IMR-90 (cell line): ENCODE measurements at regions not wholly inside any gene's neighbourhood (a gene's known extent, or its start where the extent isn't known, plus 50 kb on each side); places are given as distances from the start of the nearest gene placed in this dataset.

ENCODE experiments used
- ATAC-seq: fragments of 200-7000 bp; cut with Tn5 transposase; 2 replicates; pipeline ENCODE4 v1.9.1; 2020; ENCODE audit warnings: low read depth, mild to moderate bottlenecking, moderate library complexity
- BruUV-seq: library from RNA; stranded (reverse); fragments of 400-500 nt; replicated peaks from 2 replicates; lab custom pipeline; 2021; lab: Mats Ljungman, UMichigan
- CTCF ChIA-PET: fragments of 300-600 bp; formaldehyde crosslinking; extraction: SDS; loops from one replicate; lab custom pipeline; 2021; ENCODE audit warnings: antibody characterized with exemption; lab: Yijun Ruan, JAX
- POLR2A ChIA-PET: fragments of 300-600 bp; sonication (Branson Sonifier 250); formaldehyde crosslinking; loops from one replicate; lab custom pipeline; 2022; ENCODE audit warnings: antibody characterized with exemption; ENCODE audit not compliant: unreplicated experiment; lab: Charles Lee
- DNase-seq: peaks from one replicate; pipeline ENCODE4 v3.0.0; 2013
- H2AFZ ChIP-seq: replicated peaks from 2 replicates; pipeline ENCODE3; 2013; ENCODE audit warnings: low read length, mild to moderate bottlenecking; ENCODE audit not compliant: poor library complexity
- H2AK5ac ChIP-seq: 2 replicates; pipeline ENCODE4 v1.6.1; 2013; ENCODE audit warnings: low read depth, low read length, inconsistent platforms
- H2AK9ac ChIP-seq: replicated peaks from 2 replicates; pipeline ENCODE3; 2013; ENCODE audit warnings: mild to moderate bottlenecking, low read depth, low read length, moderate library complexity; ENCODE audit not compliant: poor library complexity
- H2BK120ac ChIP-seq: 2 replicates; pipeline ENCODE4 v1.6.1; 2013; ENCODE audit warnings: low read depth, low read length, inconsistent platforms
- H2BK15ac ChIP-seq: 3 replicates; pipeline ENCODE4 v1.6.1; 2013; ENCODE audit warnings: low read depth, low read length, inconsistent platforms
- H2BK20ac ChIP-seq: 2 replicates; pipeline ENCODE4 v1.6.1; 2013; ENCODE audit warnings: low read depth, mild to moderate bottlenecking, inconsistent platforms, low read length, moderate library complexity
- H2BK5ac ChIP-seq: 2 replicates; pipeline ENCODE4 v1.6.1; 2013; ENCODE audit warnings: mild to moderate bottlenecking, low read depth, low read length, inconsistent platforms; ENCODE audit not compliant: poor library complexity, severe bottlenecking
- H3K14ac ChIP-seq: replicated peaks from 2 replicates; pipeline ENCODE4 v1.6.1; 2013; ENCODE audit warnings: low read depth, low read length, inconsistent platforms
- H3K18ac ChIP-seq: 2 replicates; pipeline ENCODE4 v1.6.1; 2013; ENCODE audit warnings: low read depth, low read length, control low read depth
- H3K23ac ChIP-seq: 2 replicates; pipeline ENCODE4 v1.6.1; 2013; ENCODE audit warnings: low read depth, low read length, inconsistent platforms
- H3K27ac ChIP-seq: 2 replicates; pipeline ENCODE4 v1.5.1; 2013; ENCODE audit warnings: mild to moderate bottlenecking, control low read depth, low read length; ENCODE audit not compliant: insufficient read depth
- H3K27me3 ChIP-seq: 2 replicates; pipeline ENCODE4 v1.6.1; 2013; ENCODE audit warnings: low read length; ENCODE audit not compliant: control insufficient read depth, insufficient read depth
- H3K36me3 ChIP-seq: 2 replicates; pipeline ENCODE4 v1.6.1; 2013; ENCODE audit warnings: low read length, mixed read lengths; ENCODE audit not compliant: control insufficient read depth, insufficient read depth
- H3K4ac ChIP-seq: 2 replicates; pipeline ENCODE4 v1.6.1; 2013; ENCODE audit warnings: low read depth, low read length, inconsistent platforms
- H3K4me1 ChIP-seq: 2 replicates; pipeline ENCODE4 v1.6.1; 2013; ENCODE audit warnings: low read length, mixed read lengths; ENCODE audit not compliant: control insufficient read depth, insufficient read depth
- H3K4me2 ChIP-seq: 2 replicates; pipeline ENCODE4 v1.6.1; 2013; ENCODE audit warnings: low read depth, mild to moderate bottlenecking, control low read depth, low read length, moderate library complexity
- H3K4me3 ChIP-seq: 2 replicates; pipeline ENCODE4 v1.5.1; 2013; ENCODE audit warnings: low read depth, mild to moderate bottlenecking, control low read depth, low read length, moderate library complexity; ENCODE audit not compliant: insufficient read depth
- H3K56ac ChIP-seq: 2 replicates; pipeline ENCODE4 v1.6.1; 2013; ENCODE audit warnings: low read length, inconsistent platforms; ENCODE audit not compliant: insufficient read depth; ENCODE audit errors: extremely low read depth
- H3K79me1 ChIP-seq, 2 experiments: 2 replicates each; pipeline ENCODE4 v1.6.1; 2013; ENCODE audit warnings: low read length in 2 of 2, inconsistent platforms in 1 of 2, low read depth in 1 of 2
- H3K9ac ChIP-seq: 2 replicates; pipeline ENCODE4 v1.6.1; 2013; ENCODE audit warnings: low read depth, low read length, control low read depth
- H3K9me1 ChIP-seq: 2 replicates; pipeline ENCODE4 v1.6.1; 2013; ENCODE audit warnings: low read length, inconsistent platforms; ENCODE audit not compliant: insufficient read depth
- H3K9me3 ChIP-seq: 2 replicates; pipeline ENCODE4 v1.6.1; 2013; ENCODE audit warnings: low read length; ENCODE audit not compliant: control insufficient read depth, insufficient read depth
- H4K20me1 ChIP-seq: 2 replicates; pipeline ENCODE4 v1.6.1; 2013; ENCODE audit warnings: low read length, inconsistent platforms; ENCODE audit not compliant: insufficient read depth
- H4K5ac ChIP-seq: 2 replicates; pipeline ENCODE4 v1.6.1; 2013; ENCODE audit warnings: mild to moderate bottlenecking, low read depth, low read length, control low read depth
- H4K8ac ChIP-seq, 2 experiments: 2 replicates each; pipeline ENCODE4 v1.6.1; 2013; ENCODE audit warnings: low read depth in 2 of 2, low read length in 2 of 2, control low read depth in 1 of 2, inconsistent platforms in 1 of 2
- H4K91ac ChIP-seq: 2 replicates; pipeline ENCODE4 v1.6.1; 2013; ENCODE audit warnings: low read depth, low read length, inconsistent platforms; ENCODE audit not compliant: insufficient read depth
- BHLHE40 ChIP-seq: fragments of 150-350 bp; IDR thresholded peaks from 2 replicates; pipeline ENCODE4 v1.6.1; 2016; ENCODE audit warnings: mild to moderate bottlenecking, low read depth, low read length
- MAFK ChIP-seq: IDR thresholded peaks from 2 replicates; pipeline ENCODE4 v1.6.1; 2012; ENCODE audit warnings: low read depth, low read length, improper control_type of control experiment
- MXI1 ChIP-seq: IDR thresholded peaks from 2 replicates; pipeline ENCODE4 v1.6.1; 2012; ENCODE audit warnings: low read depth, mild to moderate bottlenecking, low read length, moderate library complexity, borderline replicate concordance
- NFE2L2 ChIP-seq: fragments of 150-350 bp; IDR thresholded peaks from 2 replicates; pipeline ENCODE4 v1.6.1; 2016; ENCODE audit warnings: low read depth, mild to moderate bottlenecking, low read length
- POLR2A ChIP-seq: IDR thresholded peaks from 2 replicates; pipeline ENCODE4 v1.6.1; 2012; ENCODE audit warnings: mild to moderate bottlenecking, low read depth, low read length
- RAD21 ChIP-seq: IDR thresholded peaks from 2 replicates; pipeline ENCODE4 v1.6.1; 2012; ENCODE audit warnings: low read length, improper control_type of control experiment
- RCOR1 ChIP-seq: IDR thresholded peaks from 2 replicates; pipeline ENCODE4 v1.6.1; 2012; ENCODE audit warnings: mild to moderate bottlenecking, low read length, improper control_type of control experiment; ENCODE audit not compliant: insufficient replicate concordance
- RFX5 ChIP-seq: IDR thresholded peaks from 2 replicates; pipeline ENCODE4 v1.8.0; 2012; ENCODE audit warnings: low read depth, mild to moderate bottlenecking, low read length, moderate library complexity
- SMC3 ChIP-seq: fragments of 150-350 bp; IDR thresholded peaks from 2 replicates; pipeline ENCODE4 v1.6.1; 2016; ENCODE audit warnings: low read depth, mild to moderate bottlenecking, antibody characterized with exemption, low read length, moderate library complexity
- WGBS, 2 experiments: methylation state at CpG; one replicate each; pipeline versions ENCODE4 v1.1.5 to v1.1.7; 2013; ENCODE audit warnings: missing lambda C conversion rate in 2 of 2; ENCODE audit not compliant: insufficient read length in 1 of 2; ENCODE audit errors: extremely low coverage in 2 of 2; 5-methylcytosine and 5-hydroxymethylcytosine counted together
- dilution Hi-C: fragments of 300-500 bp; cut with HindIII; formaldehyde crosslinking; loops from one replicate; pipeline ENCODE4 v1.14.3; 2018; ENCODE audit warnings: low sequenced_read_pairs; ENCODE audit not compliant: unreplicated experiment
- in situ Hi-C: fragments of 300-500 bp; cut with MboI; formaldehyde crosslinking; loops from 3 replicates; pipeline ENCODE4 v1.14.3; 2019; ENCODE audit warnings: low sequenced_read_pairs, inconsistent platforms, mixed read lengths
- intact Hi-C: fragments of 100-400 bp; cut with micrococcal nuclease; formaldehyde crosslinking; loops from 2 replicates; pipeline ENCODE4 v1.10.0; 2022
- TF ChIP-seq, protein P1 (sequence below): fragments of 150-350 bp; IDR thresholded peaks from 2 replicates; pipeline ENCODE4 v1.6.1; 2016; ENCODE audit warnings: low read depth, mild to moderate bottlenecking, low read length, moderate library complexity, borderline replicate concordance
- TF ChIP-seq, protein P2 (sequence below): conservative IDR thresholded peaks from 2 replicates; pipeline ENCODE4 v1.5.1; 2012; ENCODE audit warnings: mild to moderate bottlenecking, low read depth, low read length, improper control_type of control experiment

DNA sequence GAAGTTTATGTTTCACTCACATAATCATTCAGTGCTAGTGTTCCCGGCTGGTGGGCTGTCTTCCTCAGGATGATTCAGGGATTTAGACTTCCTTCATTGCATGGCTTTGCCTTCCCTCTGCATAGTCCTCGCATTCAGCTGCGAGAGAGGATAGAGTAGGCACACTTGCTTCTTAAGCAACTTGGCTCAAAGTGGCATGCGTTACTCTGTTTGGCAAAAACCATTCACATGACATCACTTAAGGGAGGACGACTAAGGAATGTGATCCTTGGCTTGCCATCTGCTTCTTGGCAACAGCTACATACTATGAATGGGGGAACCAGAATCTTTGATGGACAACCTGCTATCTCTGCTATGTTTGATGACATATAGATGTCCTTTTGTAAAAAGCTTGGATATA is 359.3 kb downstream of the TDRD3 start:
- in situ Hi-C loops (no loop called here), intact Hi-C loops (no loop called here), dilution Hi-C loops (no loop called here)
- WGBS, 2 experiments, result no CpG with 5 or more reads among the region's 5 CpGs
- ATAC-seq, result no peak
- H3K79me1 ChIP-seq, result no peaks in the 10 kb centered on the region
- H2AFZ ChIP-seq, result no peak overlapping the region
- no TSS peak for BruUV-seq
- no peak overlapping the region for H3K4ac ChIP-seq
- DNase-seq, result no peak
- H3K36me3 ChIP-seq, result no peaks in the 10 kb centered on the region
- H3K9me1 ChIP-seq, result no peaks in the 10 kb centered on the region
- no peak overlapping the region for H3K9ac ChIP-seq
- POLR2A ChIA-PET, result no interaction called here
- no peaks in the 10 kb centered on the region for H3K4me1 ChIP-seq
- no peak overlapping the region for H2BK120ac ChIP-seq
- H4K8ac ChIP-seq, result no peak overlapping the region
- H3K27me3 ChIP-seq, result no peaks in the 10 kb centered on the region
- no peak overlapping the region for H2BK15ac ChIP-seq
- CTCF ChIA-PET, result no interaction called here
- no peak overlapping the region for H3K14ac ChIP-seq
- no peak overlapping the region for H3K27ac ChIP-seq
- H3K23ac ChIP-seq, result no peak overlapping the region
- no peak overlapping the region for H2BK20ac ChIP-seq
- peaks cover 4% of the 10 kb centered on the region for H3K9me3 ChIP-seq
- no peak overlapping the region for H3K4me2 ChIP-seq
- H3K4me3 ChIP-seq, result no peak overlapping the region
- H2AK5ac ChIP-seq, result no peak overlapping the region
- no peak overlapping the region for H4K5ac ChIP-seq
- H3K18ac ChIP-seq, result no peak overlapping the region
- H3K56ac ChIP-seq, result no peak overlapping the region
- no peak overlapping the region for H2BK5ac ChIP-seq
- H4K91ac ChIP-seq, result no peak overlapping the region
- TF ChIP-seq MXI1 (no peak), NFE2L2 (no peak), RAD21 (no peak), POLR2A (no peak), RFX5 (no peak), BHLHE40 (no peak), SMC3 (no peak), MAFK (no peak), RCOR1 (no peak)
- TF ChIP-seq, protein P1, sequence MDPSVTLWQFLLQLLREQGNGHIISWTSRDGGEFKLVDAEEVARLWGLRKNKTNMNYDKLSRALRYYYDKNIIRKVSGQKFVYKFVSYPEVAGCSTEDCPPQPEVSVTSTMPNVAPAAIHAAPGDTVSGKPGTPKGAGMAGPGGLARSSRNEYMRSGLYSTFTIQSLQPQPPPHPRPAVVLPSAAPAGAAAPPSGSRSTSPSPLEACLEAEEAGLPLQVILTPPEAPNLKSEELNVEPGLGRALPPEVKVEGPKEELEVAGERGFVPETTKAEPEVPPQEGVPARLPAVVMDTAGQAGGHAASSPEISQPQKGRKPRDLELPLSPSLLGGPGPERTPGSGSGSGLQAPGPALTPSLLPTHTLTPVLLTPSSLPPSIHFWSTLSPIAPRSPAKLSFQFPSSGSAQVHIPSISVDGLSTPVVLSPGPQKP, result no peak
- TF ChIP-seq, protein P2, sequence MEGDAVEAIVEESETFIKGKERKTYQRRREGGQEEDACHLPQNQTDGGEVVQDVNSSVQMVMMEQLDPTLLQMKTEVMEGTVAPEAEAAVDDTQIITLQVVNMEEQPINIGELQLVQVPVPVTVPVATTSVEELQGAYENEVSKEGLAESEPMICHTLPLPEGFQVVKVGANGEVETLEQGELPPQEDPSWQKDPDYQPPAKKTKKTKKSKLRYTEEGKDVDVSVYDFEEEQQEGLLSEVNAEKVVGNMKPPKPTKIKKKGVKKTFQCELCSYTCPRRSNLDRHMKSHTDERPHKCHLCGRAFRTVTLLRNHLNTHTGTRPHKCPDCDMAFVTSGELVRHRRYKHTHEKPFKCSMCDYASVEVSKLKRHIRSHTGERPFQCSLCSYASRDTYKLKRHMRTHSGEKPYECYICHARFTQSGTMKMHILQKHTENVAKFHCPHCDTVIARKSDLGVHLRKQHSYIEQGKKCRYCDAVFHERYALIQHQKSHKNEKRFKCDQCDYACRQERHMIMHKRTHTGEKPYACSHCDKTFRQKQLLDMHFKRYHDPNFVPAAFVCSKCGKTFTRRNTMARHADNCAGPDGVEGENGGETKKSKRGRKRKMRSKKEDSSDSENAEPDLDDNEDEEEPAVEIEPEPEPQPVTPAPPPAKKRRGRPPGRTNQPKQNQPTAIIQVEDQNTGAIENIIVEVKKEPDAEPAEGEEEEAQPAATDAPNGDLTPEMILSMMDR, result no peak
- H4K20me1 ChIP-seq, result no peaks in the 10 kb centered on the region
- H2AK9ac ChIP-seq, result no peak overlapping the region
